ENCODE measurements at regions not wholly inside any gene's neighbourhood (a gene's known extent, or its start where the extent isn't known, plus 50 kb on each side); places are given as distances from the start of the nearest gene placed in this dataset.

- no peak overlapping the region for H3K27ac Mint-ChIP-seq
- no peak overlapping the region for H3K4me3 Mint-ChIP-seq
- no peak for TF ChIP-seq HMGXB4 (CRISPR knock-in tag; IDR thresholded peaks at IDR 0.05)
- TF ChIP-seq ETV6 (CRISPR knock-in tag; IDR thresholded peaks at IDR 0.05): no peak
- no peak for TF ChIP-seq NR2C2 (CRISPR knock-in tag; IDR thresholded peaks at IDR 0.05)
- no peak for TF ChIP-seq ZNF423 (CRISPR knock-in tag; IDR thresholded peaks at IDR 0.05)
- no peak for TF ChIP-seq ZNF263 (CRISPR knock-in tag; IDR thresholded peaks at IDR 0.05; ENCODE audit: low read depth)
- no peak for TF ChIP-seq PRDM15 (CRISPR knock-in tag; IDR thresholded peaks at IDR 0.05)
- no peak for TF ChIP-seq FOXP1 (CRISPR knock-in tag; IDR thresholded peaks at IDR 0.05; ENCODE audit: borderline replicate concordance)
- TF ChIP-seq SOX15 (CRISPR knock-in tag; IDR thresholded peaks at IDR 0.05): no peak
- no peak for TF ChIP-seq GTF2I (CRISPR knock-in tag; conservative IDR thresholded peaks at IDR 0.05)
- no peak for TF ChIP-seq USF1 (CRISPR knock-in tag; IDR thresholded peaks at IDR 0.05)
- no peak for TF ChIP-seq FOXK1 (CRISPR knock-in tag; IDR thresholded peaks at IDR 0.05)
- no peak for TF ChIP-seq TEAD1 (CRISPR knock-in tag; IDR thresholded peaks at IDR 0.05)
- TF ChIP-seq, protein P1, sequence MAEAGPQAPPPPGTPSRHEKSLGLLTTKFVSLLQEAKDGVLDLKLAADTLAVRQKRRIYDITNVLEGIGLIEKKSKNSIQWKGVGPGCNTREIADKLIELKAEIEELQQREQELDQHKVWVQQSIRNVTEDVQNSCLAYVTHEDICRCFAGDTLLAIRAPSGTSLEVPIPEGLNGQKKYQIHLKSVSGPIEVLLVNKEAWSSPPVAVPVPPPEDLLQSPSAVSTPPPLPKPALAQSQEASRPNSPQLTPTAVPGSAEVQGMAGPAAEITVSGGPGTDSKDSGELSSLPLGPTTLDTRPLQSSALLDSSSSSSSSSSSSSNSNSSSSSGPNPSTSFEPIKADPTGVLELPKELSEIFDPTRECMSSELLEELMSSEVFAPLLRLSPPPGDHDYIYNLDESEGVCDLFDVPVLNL (CRISPR knock-in tag; IDR thresholded peaks at IDR 0.05; ENCODE audit: borderline replicate concordance, low read depth): no peak
- no peak for TF ChIP-seq ZNF138 (CRISPR knock-in tag; conservative IDR thresholded peaks at IDR 0.05)
- ChIA-PET POLR2A (no interaction called here), CTCF (no interaction called here)
- H3K36me3 Mint-ChIP-seq: peaks cover 44% of the 10 kb centered on the region
- peaks cover 5% of the 10 kb centered on the region; the same call in 1 of the 2 replicates for H3K27me3 Mint-ChIP-seq (ENCODE audit: low read depth)
- ATAC-seq (no peak), DNase-seq (ENCODE audit: low spot score) (no peak)
- peaks cover 46% of the 10 kb centered on the region for H3K9me3 Mint-ChIP-seq
- H3K4me1 Mint-ChIP-seq: peaks cover 6% of the 10 kb centered on the region; the same call in 1 of the 2 replicates
Measured at GRCh38 chr7:138349841-138350700, 110.0 kb upstream of the TRIM24 start.

- CTCF ChIA-PET: no interaction called here
- Mint-ChIP-seq H3K9me3 (peaks cover 38% of the 10 kb centered on the region), H3K4me3 (no peak overlapping the region), H3K4me1 (peaks cover 6% of the 10 kb centered on the region; the same call in 1 of the 2 replicates), H3K27me3 (ENCODE audit: low read depth) (peaks cover 5% of the 10 kb centered on the region; the same call in 1 of the 2 replicates), H3K36me3 (peaks cover 36% of the 10 kb centered on the region), H3K27ac (no peak overlapping the region)
- TF ChIP-seq ZNF532 (CRISPR knock-in tag; IDR thresholded peaks at IDR 0.05; ENCODE audit: borderline replicate concordance) (no peak), E2F5 (CRISPR knock-in tag; IDR thresholded peaks at IDR 0.05) (no peak), ZNF138 (CRISPR knock-in tag; conservative IDR thresholded peaks at IDR 0.05) (no peak), NR2C2 (CRISPR knock-in tag; IDR thresholded peaks at IDR 0.05) (no peak), EMX1 (CRISPR knock-in tag; IDR thresholded peaks at IDR 0.05) (no peak)
- TF ChIP-seq, protein P2, sequence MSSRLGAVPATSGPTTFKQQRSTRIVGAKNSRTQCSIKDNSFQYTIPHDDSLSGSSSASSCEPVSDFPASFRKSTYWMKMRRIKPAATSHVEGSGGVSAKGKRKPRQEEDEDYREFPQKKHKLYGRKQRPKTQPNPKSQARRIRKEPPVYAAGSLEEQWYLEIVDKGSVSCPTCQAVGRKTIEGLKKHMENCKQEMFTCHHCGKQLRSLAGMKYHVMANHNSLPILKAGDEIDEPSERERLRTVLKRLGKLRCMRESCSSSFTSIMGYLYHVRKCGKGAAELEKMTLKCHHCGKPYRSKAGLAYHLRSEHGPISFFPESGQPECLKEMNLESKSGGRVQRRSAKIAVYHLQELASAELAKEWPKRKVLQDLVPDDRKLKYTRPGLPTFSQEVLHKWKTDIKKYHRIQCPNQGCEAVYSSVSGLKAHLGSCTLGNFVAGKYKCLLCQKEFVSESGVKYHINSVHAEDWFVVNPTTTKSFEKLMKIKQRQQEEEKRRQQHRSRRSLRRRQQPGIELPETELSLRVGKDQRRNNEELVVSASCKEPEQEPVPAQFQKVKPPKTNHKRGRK (CRISPR knock-in tag; IDR thresholded peaks at IDR 0.05; ENCODE audit: borderline replicate concordance): no peak
- POLR2A ChIA-PET: no interaction called here
- no peak for DNase-seq (ENCODE audit: low spot score)
- no peak for ATAC-seq
Measured at GRCh38 chr7:138350701-138351357, 109.2 kb upstream of the TRIM24 start.
